Smooth muscle cell (in vitro differentiated cells): ENCODE measurements at regions not wholly inside any gene's neighbourhood (a gene's known extent, or its start where the extent isn't known, plus 50 kb on each side); places are given as distances from the start of the nearest gene placed in this dataset.

Experiments used
- DNase-seq: peaks from one replicate; lab custom pipeline; 2025; ENCODE audit not compliant: unreplicated experiment; lab: John Stamatoyannopoulos, UW
- H2AFZ ChIP-seq: fragments of 200-600 bp; sonication (generic); 2 replicates; pipeline ENCODE4 v1.6.0; 2016; ENCODE audit warnings: antibody characterized with exemption, low read depth, mild to moderate bottlenecking
- H3F3A ChIP-seq: fragments of 200-600 bp; sonication (generic); 2 replicates; pipeline ENCODE4 v1.6.0; 2017; ENCODE audit warnings: antibody characterized with exemption, low read depth
- H3K27ac ChIP-seq: fragments of 200-600 bp; sonication (generic); 2 replicates; pipeline ENCODE4 v1.5.1; 2016; ENCODE audit warnings: low read depth, mild to moderate bottlenecking
- H3K27me3 ChIP-seq: fragments of 200-600 bp; sonication (generic); 2 replicates; pipeline ENCODE4 v1.6.1; 2016; ENCODE audit warnings: low read depth, mild to moderate bottlenecking
- H3K36me3 ChIP-seq: fragments of 200-600 bp; sonication (generic); 2 replicates; pipeline ENCODE4 v1.5.1; 2016; ENCODE audit warnings: low read depth
- H3K4me1 ChIP-seq: fragments of 200-600 bp; sonication (generic); 2 replicates; pipeline ENCODE4 v1.5.1; 2016; ENCODE audit warnings: low read depth
- H3K4me2 ChIP-seq: fragments of 200-600 bp; sonication (generic); 2 replicates; pipeline ENCODE4 v1.6.0; 2016; ENCODE audit warnings: mild to moderate bottlenecking
- H3K4me3 ChIP-seq: fragments of 200-600 bp; sonication (generic); 2 replicates; pipeline ENCODE4 v1.5.1; 2016; ENCODE audit warnings: mild to moderate bottlenecking
- H3K79me2 ChIP-seq: fragments of 200-600 bp; sonication (generic); 2 replicates; pipeline ENCODE4 v1.6.0; 2016; ENCODE audit warnings: low read depth, mild to moderate bottlenecking
- H3K9ac ChIP-seq: fragments of 200-600 bp; sonication (generic); 2 replicates; pipeline ENCODE4 v1.6.0; 2016; ENCODE audit warnings: low read depth
- H3K9me3 ChIP-seq: fragments of 200-600 bp; sonication (generic); replicated peaks from 2 replicates; pipeline ENCODE4 v1.5.1; 2016; ENCODE audit warnings: low read depth
- H4K20me1 ChIP-seq: fragments of 200-600 bp; sonication (generic); 2 replicates; pipeline ENCODE4 v1.6.0; 2016; ENCODE audit warnings: low read depth
- CTCF ChIP-seq: fragments of 200-600 bp; sonication (generic); IDR thresholded peaks from 2 replicates; pipeline ENCODE4 v1.5.1; 2017; ENCODE audit warnings: borderline replicate concordance, mild to moderate bottlenecking, antibody characterized with exemption; ENCODE audit not compliant: insufficient read depth, poor library complexity, severe bottlenecking
- WGBS: methylation state at CpG from one replicate; pipeline ENCODE4 v1.1.7; 2016; ENCODE audit warnings: low lambda C conversion rate; 5-methylcytosine and 5-hydroxymethylcytosine counted together

- no peak overlapping the region for H3K9ac ChIP-seq
- H2AFZ ChIP-seq = no peak overlapping the region
- H3K27ac ChIP-seq = no peak overlapping the region
Measured at GRCh38 chr12:28611449-28611848, 421.2 kb downstream of the CCDC91 start.

GRCh38 chr12:28618171-28618570 lies 427.9 kb downstream of the CCDC91 start:
- Histone ChIP-seq H3K4me1 (no peaks in the 10 kb centered on the region), H3K4me3 (no peak overlapping the region), H3K27me3 (no peaks in the 10 kb centered on the region), H3K27ac (no peak overlapping the region), H3K9ac (no peak overlapping the region), H2AFZ (no peak overlapping the region), H3K4me2 (no peak overlapping the region), H3K36me3 (peaks cover 8% of the 10 kb centered on the region), H3F3A (no peaks in the 10 kb centered on the region), H3K9me3 (no peaks in the 10 kb centered on the region), H4K20me1 (no peaks in the 10 kb centered on the region), H3K79me2 (no peaks in the 10 kb centered on the region)
- DNase-seq = no peak
- WGBS = 77% methylated on average over 1 of the region's 1 CpG
- TF ChIP-seq CTCF = no peak

More at GRCh38 chr12:28611449-28611848, 421.2 kb downstream of the CCDC91 start:
- Histone ChIP-seq H3K9me3 (peaks cover 9% of the 10 kb centered on the region), H3K4me3 (no peak overlapping the region), H3K27me3 (no peaks in the 10 kb centered on the region), H3K4me2 (no peak overlapping the region), H4K20me1 (no peaks in the 10 kb centered on the region), H3K4me1 (no peaks in the 10 kb centered on the region), H3K36me3 (peaks cover under 1% of the 10 kb centered on the region), H3F3A (no peaks in the 10 kb centered on the region), H3K79me2 (no peaks in the 10 kb centered on the region)
- TF ChIP-seq CTCF = no peak
- 77% methylated on average over 2 of the region's 2 CpGs for WGBS
- no peak for DNase-seq

- H3K4me2 ChIP-seq = no peak overlapping the region
- H4K20me1 ChIP-seq = no peaks in the 10 kb centered on the region
- H3K9me3 ChIP-seq = no peaks in the 10 kb centered on the region
- H3F3A ChIP-seq = no peaks in the 10 kb centered on the region
- DNase-seq = no peak
- no peak overlapping the region for H3K4me3 ChIP-seq
- no peaks in the 10 kb centered on the region for H3K79me2 ChIP-seq
- no peaks in the 10 kb centered on the region for H3K4me1 ChIP-seq
- no peaks in the 10 kb centered on the region for H3K27me3 ChIP-seq
- H3K9ac ChIP-seq = no peak overlapping the region
- no peak overlapping the region for H2AFZ ChIP-seq
- H3K27ac ChIP-seq = no peak overlapping the region
- no peak for TF ChIP-seq CTCF
- H3K36me3 ChIP-seq = peaks cover 8% of the 10 kb centered on the region
- WGBS = 90% methylated on average over 3 of the region's 3 CpGs
Measured at GRCh38 chr12:28618772-28619171, 428.5 kb downstream of the CCDC91 start.

GRCh38 chr12:28620281-28620680 lies 430.0 kb downstream of the CCDC91 start:
- H3K9me3 ChIP-seq = no peaks in the 10 kb centered on the region
- DNase-seq = no peak
- H3K27me3 ChIP-seq = no peaks in the 10 kb centered on the region
- no peaks in the 10 kb centered on the region for H4K20me1 ChIP-seq
- no peak overlapping the region for H3K4me3 ChIP-seq
- peaks cover 8% of the 10 kb centered on the region for H3K36me3 ChIP-seq
- 92% methylated on average over 3 of the region's 3 CpGs for WGBS
- TF ChIP-seq CTCF = no peak
- H3K4me1 ChIP-seq = no peaks in the 10 kb centered on the region
- H3K9ac ChIP-seq = no peak overlapping the region
- no peak overlapping the region for H2AFZ ChIP-seq
- no peak overlapping the region for H3K27ac ChIP-seq
- no peak overlapping the region for H3K4me2 ChIP-seq
- H3F3A ChIP-seq = no peaks in the 10 kb centered on the region
- no peaks in the 10 kb centered on the region for H3K79me2 ChIP-seq
